ENCODE measurements at regions not wholly inside any gene's neighbourhood (a gene's known extent, or its start where the extent isn't known, plus 50 kb on each side); places are given as distances from the start of the nearest gene placed in this dataset.

DNA sequence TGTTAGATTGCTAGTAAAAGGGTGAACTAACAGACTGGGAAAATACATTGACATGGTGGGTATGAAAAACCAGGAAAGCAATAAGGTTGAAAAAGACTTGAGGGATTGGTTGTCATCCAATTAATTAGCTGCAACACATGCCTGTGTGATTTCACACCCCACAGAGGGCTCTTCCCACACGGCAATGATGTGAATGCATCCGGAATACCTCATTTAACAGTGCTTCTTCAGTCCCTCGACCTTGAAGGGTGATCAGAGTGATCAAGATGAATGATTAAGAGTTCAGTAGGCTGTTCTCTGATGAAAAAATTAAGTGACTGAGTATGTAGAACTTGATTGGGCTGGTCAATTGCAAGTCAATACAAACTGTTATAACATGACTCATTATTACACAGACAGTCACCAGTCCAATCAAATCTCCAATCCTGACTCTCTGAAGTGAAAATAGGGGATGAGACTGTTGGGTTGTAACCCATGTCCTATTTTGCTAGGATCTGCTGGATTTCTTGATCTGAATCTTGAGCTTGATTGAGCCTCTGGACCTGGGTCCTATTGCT, 924.9 kb upstream of the FAM98A start:
- Histone ChIP-seq H3K9me2 (no peaks in the 10 kb centered on the region), H3F3A (replicated peaks; ENCODE audit: insufficient read depth) (no peaks in the 10 kb centered on the region), H3K36me3 (replicated peaks in 1 of 2; ENCODE audit: control insufficient read depth in 1 of 2, insufficient read depth in 2 of 2, low read length in 1 of 2) (no peaks in the 10 kb centered on the region), H3K27ac (ENCODE audit: low read depth in 2 of 2, low read length in 1 of 2) (no peak overlapping the region), H3K4me3 (ENCODE audit: low read depth in 2 of 2, low read length in 1 of 2) (no peak overlapping the region), H3K79me2 (ENCODE audit: insufficient read depth) (no peaks in the 10 kb centered on the region), H2AFZ (ENCODE audit: low read depth) (no peak overlapping the region), H4K20me1 (ENCODE audit: insufficient read depth) (no peaks in the 10 kb centered on the region), H3K27me3 (ENCODE audit: insufficient read depth) (no peaks in the 10 kb centered on the region), H3K4me2 (no peak overlapping the region), H3K9ac (no peak overlapping the region), H3K9me3 (peaks cover 7% of the 10 kb centered on the region; the same call in 1 of the 2 replicates), H3K4me1 (ENCODE audit: control insufficient read depth in 1 of 2, insufficient read depth in 2 of 2, low read depth in 1 of 2, low read length in 1 of 2) (no peaks in the 10 kb centered on the region)
- WGBS (ENCODE audit: low lambda C conversion rate): 0% methylated on average over 3 of the region's 3 CpGs
- TF ChIP-seq SIN3A (IDR thresholded peaks at IDR 0.05; ENCODE audit: borderline replicate concordance, low read depth, low read length) (no peak), GATA2 (CRISPR knock-in tag; IDR thresholded peaks at IDR 0.05) (no peak)
- no peak for DNase-seq
- POLR2A ChIA-PET: no interaction called here
- CTCF ChIA-PET: no interaction called here

DNA sequence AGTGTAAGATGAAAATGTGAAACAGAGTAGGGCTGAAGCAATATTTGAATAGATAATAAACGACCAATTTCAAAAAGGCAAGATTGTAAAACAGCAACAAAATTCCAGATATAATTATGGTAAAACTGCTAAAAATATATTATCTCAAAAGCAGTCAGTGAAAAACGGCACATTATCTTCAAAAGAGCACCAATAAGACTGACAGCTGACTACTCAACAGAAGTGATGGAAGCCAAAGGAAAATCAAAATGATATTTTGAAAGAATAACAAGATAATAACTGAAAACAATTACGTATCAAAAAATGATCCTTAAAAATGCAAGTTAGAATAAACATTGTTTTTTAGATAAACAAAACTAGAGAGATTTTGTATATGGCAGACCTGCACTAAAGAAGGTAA, 920.6 kb upstream of the FAM98A start:
- Histone ChIP-seq H3K9ac (no peak overlapping the region), H3K27me3 (ENCODE audit: insufficient read depth) (no peaks in the 10 kb centered on the region), H3K4me2 (no peak overlapping the region), H3K9me2 (no peaks in the 10 kb centered on the region), H3K4me3 (ENCODE audit: low read depth in 2 of 2, low read length in 1 of 2) (no peak overlapping the region), H3K4me1 (ENCODE audit: control insufficient read depth in 1 of 2, insufficient read depth in 2 of 2, low read depth in 1 of 2, low read length in 1 of 2) (no peaks in the 10 kb centered on the region), H3F3A (replicated peaks; ENCODE audit: insufficient read depth) (no peaks in the 10 kb centered on the region), H3K79me2 (ENCODE audit: insufficient read depth) (no peaks in the 10 kb centered on the region), H3K9me3 (peaks cover 12% of the 10 kb centered on the region; the same call in 1 of the 2 replicates), H3K36me3 (replicated peaks in 1 of 2; ENCODE audit: control insufficient read depth in 1 of 2, insufficient read depth in 2 of 2, low read length in 1 of 2) (no peaks in the 10 kb centered on the region), H2AFZ (ENCODE audit: low read depth) (no peak overlapping the region), H3K27ac (ENCODE audit: low read depth in 2 of 2, low read length in 1 of 2) (no peak overlapping the region), H4K20me1 (ENCODE audit: insufficient read depth) (no peaks in the 10 kb centered on the region)
- TF ChIP-seq MEF2A (IDR thresholded peaks at IDR 0.05; ENCODE audit: borderline replicate concordance, low read depth): no peak
- no peak for DNase-seq
- ChIA-PET POLR2A (no interaction called here), CTCF (no interaction called here)
- 6% methylated on average over 3 of the region's 3 CpGs for WGBS (ENCODE audit: low lambda C conversion rate)

DNA sequence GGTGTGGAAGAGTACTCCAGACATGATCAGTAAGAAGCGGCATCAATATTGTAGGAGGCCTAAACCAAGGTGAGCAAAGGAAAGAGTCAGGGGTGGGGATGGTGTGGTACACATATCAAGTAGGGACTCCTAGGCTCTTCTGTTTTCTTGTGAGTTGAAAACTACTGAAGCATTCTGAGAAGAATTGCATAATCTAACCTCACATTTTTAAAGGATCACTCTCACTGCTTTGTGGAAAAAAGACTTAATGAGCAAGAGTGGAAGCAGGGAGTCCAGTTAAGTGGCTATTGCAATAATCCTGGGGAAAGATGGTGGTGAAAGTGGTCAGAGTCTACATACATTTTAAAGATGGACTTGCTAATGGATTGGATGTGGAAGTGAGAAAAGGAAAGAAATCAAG, 899.5 kb upstream of the FAM98A start:
- DNase-seq: no peak
- no peak for TF ChIP-seq RXRA (IDR thresholded peaks at IDR 0.05; ENCODE audit: borderline replicate concordance, low read depth)
- TF ChIP-seq SIN3A (IDR thresholded peaks at IDR 0.05; ENCODE audit: borderline replicate concordance, low read depth, low read length): no peak
- TF ChIP-seq GATA2 (CRISPR knock-in tag; IDR thresholded peaks at IDR 0.05): no peak
- no peak for TF ChIP-seq CHD2 (IDR thresholded peaks at IDR 0.05; ENCODE audit: low read length, partially characterized antibody)
- no peak for TF ChIP-seq JUND (IDR thresholded peaks at IDR 0.05)
- TF ChIP-seq, protein P1, sequence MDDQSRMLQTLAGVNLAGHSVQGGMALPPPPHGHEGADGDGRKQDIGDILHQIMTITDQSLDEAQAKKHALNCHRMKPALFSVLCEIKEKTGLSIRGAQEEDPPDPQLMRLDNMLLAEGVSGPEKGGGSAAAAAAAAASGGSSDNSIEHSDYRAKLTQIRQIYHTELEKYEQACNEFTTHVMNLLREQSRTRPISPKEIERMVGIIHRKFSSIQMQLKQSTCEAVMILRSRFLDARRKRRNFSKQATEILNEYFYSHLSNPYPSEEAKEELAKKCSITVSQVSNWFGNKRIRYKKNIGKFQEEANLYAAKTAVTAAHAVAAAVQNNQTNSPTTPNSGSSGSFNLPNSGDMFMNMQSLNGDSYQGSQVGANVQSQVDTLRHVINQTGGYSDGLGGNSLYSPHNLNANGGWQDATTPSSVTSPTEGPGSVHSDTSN (IDR thresholded peaks at IDR 0.05): no peak
- no peak for TF ChIP-seq SMC3 (IDR thresholded peaks at IDR 0.05; ENCODE audit: low read depth, low read length)
- no peak for TF ChIP-seq MXI1 (IDR thresholded peaks at IDR 0.05; ENCODE audit: low read depth, low read length)
- TF ChIP-seq, protein P2, sequence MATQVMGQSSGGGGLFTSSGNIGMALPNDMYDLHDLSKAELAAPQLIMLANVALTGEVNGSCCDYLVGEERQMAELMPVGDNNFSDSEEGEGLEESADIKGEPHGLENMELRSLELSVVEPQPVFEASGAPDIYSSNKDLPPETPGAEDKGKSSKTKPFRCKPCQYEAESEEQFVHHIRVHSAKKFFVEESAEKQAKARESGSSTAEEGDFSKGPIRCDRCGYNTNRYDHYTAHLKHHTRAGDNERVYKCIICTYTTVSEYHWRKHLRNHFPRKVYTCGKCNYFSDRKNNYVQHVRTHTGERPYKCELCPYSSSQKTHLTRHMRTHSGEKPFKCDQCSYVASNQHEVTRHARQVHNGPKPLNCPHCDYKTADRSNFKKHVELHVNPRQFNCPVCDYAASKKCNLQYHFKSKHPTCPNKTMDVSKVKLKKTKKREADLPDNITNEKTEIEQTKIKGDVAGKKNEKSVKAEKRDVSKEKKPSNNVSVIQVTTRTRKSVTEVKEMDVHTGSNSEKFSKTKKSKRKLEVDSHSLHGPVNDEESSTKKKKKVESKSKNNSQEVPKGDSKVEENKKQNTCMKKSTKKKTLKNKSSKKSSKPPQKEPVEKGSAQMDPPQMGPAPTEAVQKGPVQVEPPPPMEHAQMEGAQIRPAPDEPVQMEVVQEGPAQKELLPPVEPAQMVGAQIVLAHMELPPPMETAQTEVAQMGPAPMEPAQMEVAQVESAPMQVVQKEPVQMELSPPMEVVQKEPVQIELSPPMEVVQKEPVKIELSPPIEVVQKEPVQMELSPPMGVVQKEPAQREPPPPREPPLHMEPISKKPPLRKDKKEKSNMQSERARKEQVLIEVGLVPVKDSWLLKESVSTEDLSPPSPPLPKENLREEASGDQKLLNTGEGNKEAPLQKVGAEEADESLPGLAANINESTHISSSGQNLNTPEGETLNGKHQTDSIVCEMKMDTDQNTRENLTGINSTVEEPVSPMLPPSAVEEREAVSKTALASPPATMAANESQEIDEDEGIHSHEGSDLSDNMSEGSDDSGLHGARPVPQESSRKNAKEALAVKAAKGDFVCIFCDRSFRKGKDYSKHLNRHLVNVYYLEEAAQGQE (IDR thresholded peaks at IDR 0.05; ENCODE audit: low read depth, low read length): no peak
- TF ChIP-seq, protein P3, sequence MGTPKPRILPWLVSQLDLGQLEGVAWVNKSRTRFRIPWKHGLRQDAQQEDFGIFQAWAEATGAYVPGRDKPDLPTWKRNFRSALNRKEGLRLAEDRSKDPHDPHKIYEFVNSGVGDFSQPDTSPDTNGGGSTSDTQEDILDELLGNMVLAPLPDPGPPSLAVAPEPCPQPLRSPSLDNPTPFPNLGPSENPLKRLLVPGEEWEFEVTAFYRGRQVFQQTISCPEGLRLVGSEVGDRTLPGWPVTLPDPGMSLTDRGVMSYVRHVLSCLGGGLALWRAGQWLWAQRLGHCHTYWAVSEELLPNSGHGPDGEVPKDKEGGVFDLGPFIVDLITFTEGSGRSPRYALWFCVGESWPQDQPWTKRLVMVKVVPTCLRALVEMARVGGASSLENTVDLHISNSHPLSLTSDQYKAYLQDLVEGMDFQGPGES (IDR thresholded peaks at IDR 0.05; ENCODE audit: low read depth, low read length): no peak
- TF ChIP-seq, protein P4, sequence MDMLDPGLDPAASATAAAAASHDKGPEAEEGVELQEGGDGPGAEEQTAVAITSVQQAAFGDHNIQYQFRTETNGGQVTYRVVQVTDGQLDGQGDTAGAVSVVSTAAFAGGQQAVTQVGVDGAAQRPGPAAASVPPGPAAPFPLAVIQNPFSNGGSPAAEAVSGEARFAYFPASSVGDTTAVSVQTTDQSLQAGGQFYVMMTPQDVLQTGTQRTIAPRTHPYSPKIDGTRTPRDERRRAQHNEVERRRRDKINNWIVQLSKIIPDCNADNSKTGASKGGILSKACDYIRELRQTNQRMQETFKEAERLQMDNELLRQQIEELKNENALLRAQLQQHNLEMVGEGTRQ (IDR thresholded peaks at IDR 0.05; ENCODE audit: borderline replicate concordance, low read depth, low read length): no peak
- no peak for TF ChIP-seq TAF1 (IDR thresholded peaks at IDR 0.05; ENCODE audit: borderline replicate concordance, low read depth, low read length)

More for the DNA sequence above, 899.5 kb upstream of the FAM98A start:
- H3K9me2 ChIP-seq: no peaks in the 10 kb centered on the region
- H3K9ac ChIP-seq: no peak overlapping the region
- H3F3A ChIP-seq (replicated peaks; ENCODE audit: insufficient read depth): no peaks in the 10 kb centered on the region
- ChIA-PET POLR2A (no interaction called here), CTCF (no interaction called here)
- H3K27me3 ChIP-seq (ENCODE audit: insufficient read depth): no peaks in the 10 kb centered on the region
- H2AFZ ChIP-seq (ENCODE audit: low read depth): no peak overlapping the region
- no peak overlapping the region for H3K27ac ChIP-seq (ENCODE audit: low read depth in 2 of 2, low read length in 1 of 2)
- no peaks in the 10 kb centered on the region for H3K36me3 ChIP-seq (replicated peaks in 1 of 2; ENCODE audit: control insufficient read depth in 1 of 2, insufficient read depth in 2 of 2, low read length in 1 of 2)
- H3K9me3 ChIP-seq: peaks cover 14% of the 10 kb centered on the region; the same call in 1 of the 2 replicates
- no peak overlapping the region for H3K4me2 ChIP-seq
- H4K20me1 ChIP-seq (ENCODE audit: insufficient read depth): no peaks in the 10 kb centered on the region
- H3K4me1 ChIP-seq (ENCODE audit: control insufficient read depth in 1 of 2, insufficient read depth in 2 of 2, low read depth in 1 of 2, low read length in 1 of 2): no peaks in the 10 kb centered on the region
- 67% methylated on average over 1 of the region's 1 CpG for WGBS (ENCODE audit: low lambda C conversion rate)
- no peaks in the 10 kb centered on the region for H3K79me2 ChIP-seq (ENCODE audit: insufficient read depth)
- no peak overlapping the region for H3K4me3 ChIP-seq (ENCODE audit: low read depth in 2 of 2, low read length in 1 of 2)

All from SK-N-SH (cell line).